IPS-NIHi7 (cell line): ENCODE measurements at regions not wholly inside any gene's neighbourhood (a gene's known extent, or its start where the extent isn't known, plus 50 kb on each side); places are given as distances from the start of the nearest gene placed in this dataset.

Experiments
- DNase-seq: peaks from one replicate; pipeline ENCODE4 v3.0.0; 2012; ENCODE audit warnings: mixed read lengths; ENCODE audit errors: extremely low spot score

- DNase-seq: no peak
Measured at GRCh38 chr9:134967547-134967930, 49.8 kb upstream of the FCN1 start.

- peak; percentile 64 for DNase-seq
Measured at GRCh38 chr9:134968011-134968822, 50.5 kb upstream of the FCN1 start.

DNA sequence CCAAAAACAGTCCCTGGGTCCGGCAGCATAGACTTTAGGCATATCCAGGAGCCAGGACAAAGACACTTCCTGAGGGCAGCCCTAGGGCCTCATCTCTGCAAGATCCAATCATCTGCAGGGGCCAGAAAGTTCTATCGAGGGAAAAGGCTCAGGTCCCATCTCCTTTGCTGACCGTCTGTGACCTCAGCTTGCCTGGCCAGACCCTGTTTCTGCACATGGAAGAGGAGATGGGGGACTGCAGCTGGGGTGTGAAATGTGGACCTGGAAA, 51.0 kb upstream of the FCN1 start:
- DNase-seq: no peak

GRCh38 chr9:134969156-134970045, 51.7 kb upstream of the FCN1 start:
- DNase-seq: no peak

DNA sequence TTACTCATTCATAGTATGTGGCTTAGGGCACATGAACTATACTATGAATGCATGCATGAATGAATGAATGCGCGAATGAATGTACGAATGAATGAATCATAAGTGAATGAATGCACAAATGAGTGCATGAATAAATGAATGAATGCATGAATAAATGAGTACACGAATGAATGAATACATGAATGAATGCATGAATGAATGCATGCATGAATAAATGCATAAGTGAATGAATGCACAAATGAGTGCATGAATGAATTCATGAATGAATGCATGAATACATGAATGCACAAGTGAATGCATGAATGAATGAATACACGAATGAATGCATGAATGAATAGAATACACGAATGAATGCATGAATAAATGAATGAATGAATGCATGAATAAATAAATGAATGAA, 52.5 kb upstream of the FCN1 start:
- DNase-seq: no peak

DNA sequence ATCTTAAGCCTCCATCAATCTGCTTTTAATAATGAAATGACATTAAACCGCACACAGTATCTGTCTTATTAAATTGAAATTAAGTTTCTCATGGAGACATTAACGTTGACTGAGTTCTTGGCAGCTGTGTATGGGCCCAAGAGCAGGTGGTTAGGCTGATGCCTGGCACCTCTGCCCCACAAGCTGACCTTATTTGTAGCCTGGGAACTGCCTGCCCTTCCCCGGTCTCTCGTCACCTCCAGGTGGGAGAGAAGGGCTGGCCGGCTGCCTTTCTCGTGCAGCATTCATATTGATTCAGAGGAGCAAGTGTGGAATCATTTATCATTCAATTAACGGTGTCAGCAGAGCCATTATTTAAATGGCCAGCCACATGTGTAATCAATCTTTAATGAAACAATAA, 53.0 kb upstream of the FCN1 start:
- DNase-seq: no peak

- no peak for DNase-seq
Measured at GRCh38 chr9:134971196-134971595, 53.5 kb upstream of the FCN1 start.

- no peak for DNase-seq
Measured at GRCh38 chr9:134971696-134972095, 54.0 kb upstream of the FCN1 start.

GRCh38 chr9:134972140-134972539, 54.4 kb upstream of the FCN1 start:
- DNase-seq: no peak

DNA sequence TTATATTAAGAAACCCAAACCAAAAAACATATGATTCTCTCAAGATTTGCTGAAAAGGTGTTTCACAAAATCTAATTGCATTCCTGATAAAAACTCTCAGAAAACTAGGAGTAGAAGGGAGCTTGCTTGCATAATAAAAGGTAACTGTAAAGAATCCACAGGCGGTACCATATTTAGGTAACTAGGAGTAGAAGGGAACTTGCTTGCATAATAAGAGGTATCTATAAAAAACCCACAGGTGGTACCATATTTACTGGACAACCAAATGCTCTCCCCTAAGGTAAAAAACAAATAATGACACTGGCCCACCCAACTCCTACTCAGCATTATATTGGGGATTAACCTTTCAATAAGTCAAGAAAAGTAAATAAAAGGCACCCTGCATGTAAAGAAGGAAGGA, 57.5 kb upstream of the FCN1 start:
- DNase-seq: no peak

GRCh38 chr9:134976403-134976802, 58.7 kb upstream of the FCN1 start:
- no peak for DNase-seq

DNA sequence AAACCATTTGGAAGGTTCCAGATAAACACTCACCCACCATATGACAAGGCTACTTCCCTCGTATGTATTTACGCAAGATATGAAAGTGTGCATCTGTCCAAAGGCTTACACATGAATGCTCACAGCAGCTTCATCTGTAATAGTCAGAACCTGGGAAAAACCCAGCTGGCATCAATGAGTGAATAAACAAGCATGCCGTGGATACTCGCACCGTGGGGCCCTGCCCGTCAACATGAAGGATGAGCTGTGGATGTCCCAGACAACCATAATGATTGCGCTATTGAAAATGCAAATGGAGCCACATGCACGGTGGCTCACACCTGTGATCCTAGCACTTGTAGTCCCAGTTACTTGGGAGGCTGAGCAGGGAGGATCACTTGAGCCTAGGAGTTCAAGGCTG, 60.6 kb upstream of the FCN1 start:
- DNase-seq: no peak

- no peak for DNase-seq
Measured at GRCh38 chr9:134980516-134980915, 62.8 kb upstream of the FCN1 start.

DNA sequence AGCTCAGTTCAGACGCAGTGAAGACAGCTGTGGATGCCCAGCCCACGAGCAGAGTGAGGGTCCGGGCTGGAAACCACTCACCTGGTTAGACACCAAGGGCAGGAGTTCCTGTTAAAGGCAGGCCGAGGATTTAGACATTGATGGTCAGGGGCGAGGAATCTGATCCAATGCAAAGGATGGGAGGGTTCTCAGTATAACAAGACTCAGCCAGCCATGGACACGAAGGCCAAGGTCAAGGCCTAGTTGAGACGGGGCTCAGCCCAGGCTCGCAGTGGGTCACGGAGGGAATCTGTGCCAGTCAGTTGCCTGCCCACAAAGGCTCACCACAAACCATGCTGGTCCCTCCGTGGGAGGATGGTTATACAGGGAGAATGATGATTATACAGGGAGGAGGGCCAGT, 63.3 kb upstream of the FCN1 start:
- no peak for DNase-seq

GRCh38 chr9:134981829-134982228, 64.1 kb upstream of the FCN1 start:
- DNase-seq: no peak

- DNase-seq: no peak
Measured at GRCh38 chr9:134982311-134982710, 64.6 kb upstream of the FCN1 start.

DNA sequence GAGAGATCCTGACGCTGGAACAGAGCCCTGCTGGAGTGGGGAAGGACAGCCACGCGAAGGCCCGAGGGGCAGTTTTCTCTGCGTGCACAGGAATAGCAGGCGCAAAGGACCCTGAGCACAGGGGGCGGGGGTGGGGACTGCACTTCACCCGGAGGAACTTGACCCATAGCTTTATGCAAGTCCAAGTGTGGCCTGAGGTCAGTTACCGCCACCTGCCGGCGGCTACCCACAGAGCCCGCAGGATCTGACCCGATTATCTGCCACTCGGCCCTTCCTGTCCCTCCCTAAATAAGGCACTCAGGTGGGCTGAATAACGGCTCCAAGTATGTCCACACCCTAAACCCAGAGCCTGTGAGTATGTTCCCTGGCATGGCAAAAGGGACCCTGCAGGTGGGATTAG, 65.4 kb upstream of the FCN1 start:
- DNase-seq: peak; percentile 90

DNA sequence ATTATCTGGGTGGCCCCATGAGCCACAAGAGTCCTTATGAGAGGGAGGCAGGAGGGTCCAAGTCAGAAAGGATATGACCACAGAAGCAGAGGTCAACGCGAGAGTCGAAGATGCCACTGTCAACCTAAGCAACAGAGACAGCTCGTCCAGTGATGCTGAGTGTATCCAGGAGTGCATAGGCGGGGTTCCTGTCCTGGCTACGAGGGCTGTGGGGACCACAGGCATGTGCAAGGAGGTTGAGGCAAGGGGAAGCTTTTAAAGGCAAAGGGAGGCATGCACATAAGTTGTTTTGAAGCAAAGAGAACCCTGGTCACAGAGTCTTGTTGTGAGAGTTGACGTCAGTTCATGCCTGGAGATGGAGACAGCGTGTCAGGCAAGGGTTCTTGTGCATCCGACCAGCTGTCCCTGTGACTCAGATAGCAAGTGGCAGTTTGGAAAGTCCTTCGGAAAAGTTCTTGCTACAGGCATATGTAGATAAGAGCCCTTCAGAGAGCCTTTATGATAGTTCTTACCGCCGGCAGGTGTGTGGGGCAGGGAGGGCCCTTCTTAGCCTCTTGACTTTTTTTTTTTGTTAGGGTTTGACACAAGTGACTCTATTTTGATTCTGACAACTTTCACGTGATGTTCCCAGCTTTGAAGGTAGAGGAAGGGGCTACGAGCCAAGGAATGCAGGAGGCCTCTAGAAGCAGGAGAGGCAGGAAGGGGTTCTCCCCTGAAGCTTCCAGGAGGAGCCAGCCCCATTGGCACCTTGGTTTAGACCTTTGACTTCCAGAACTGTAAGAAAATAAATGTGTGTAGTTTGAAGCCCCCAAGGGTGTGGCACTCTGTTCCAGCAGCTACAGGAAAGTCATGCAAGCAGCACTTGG, 66.0 kb upstream of the FCN1 start:
- no peak for DNase-seq

DNA sequence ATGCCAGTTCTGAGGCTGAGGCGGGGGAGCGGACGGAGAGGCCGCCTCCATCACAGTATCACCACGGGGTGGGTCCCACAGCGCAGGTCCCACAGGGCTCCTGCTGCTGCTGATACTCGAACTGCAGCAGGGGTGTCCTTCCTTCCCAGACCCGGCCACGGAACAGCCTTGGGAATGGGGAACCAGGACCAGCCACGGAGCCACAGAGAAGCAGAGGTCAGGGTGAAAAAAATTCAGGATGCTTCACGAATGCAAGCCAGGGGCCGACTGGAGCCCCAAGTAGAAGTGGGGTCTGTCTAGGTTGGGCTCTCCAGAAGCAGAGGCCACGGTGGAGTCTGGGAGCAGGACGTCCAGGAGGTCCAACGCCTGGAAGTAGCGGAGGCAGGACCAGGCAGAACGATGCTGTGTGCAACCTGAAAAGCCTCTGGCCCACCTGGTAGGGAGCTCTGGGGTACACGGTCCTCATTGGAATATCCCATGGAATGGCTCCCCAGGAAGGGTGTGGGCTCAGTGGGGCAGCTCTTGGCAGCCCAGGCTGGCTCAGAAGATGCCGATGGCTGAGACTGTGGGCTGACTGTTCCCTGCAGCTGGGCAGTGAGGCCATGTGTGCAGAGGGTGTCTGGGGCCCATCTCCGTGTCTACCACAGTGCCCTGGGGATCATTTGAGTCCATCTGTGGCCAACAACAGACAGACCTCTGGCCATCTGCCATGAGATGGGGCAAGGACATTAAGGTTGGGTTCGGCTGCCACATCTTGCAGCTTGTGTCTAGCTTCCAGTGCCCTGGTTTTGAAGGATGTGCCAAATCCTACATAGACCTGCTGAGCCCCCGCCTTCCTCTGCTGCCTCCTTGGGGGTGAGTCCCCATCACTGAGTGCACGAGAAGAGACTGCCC, 66.9 kb upstream of the FCN1 start:
- DNase-seq: no peak

- no peak for DNase-seq
Measured at GRCh38 chr9:134985451-134985850, 67.7 kb upstream of the FCN1 start.

- no peak for DNase-seq
Measured at GRCh38 chr9:134986957-134987356, 69.2 kb upstream of the FCN1 start.
